ENCODE measurements at regions not wholly inside any gene's neighbourhood (a gene's known extent, or its start where the extent isn't known, plus 50 kb on each side); places are given as distances from the start of the nearest gene placed in this dataset.

DNA sequence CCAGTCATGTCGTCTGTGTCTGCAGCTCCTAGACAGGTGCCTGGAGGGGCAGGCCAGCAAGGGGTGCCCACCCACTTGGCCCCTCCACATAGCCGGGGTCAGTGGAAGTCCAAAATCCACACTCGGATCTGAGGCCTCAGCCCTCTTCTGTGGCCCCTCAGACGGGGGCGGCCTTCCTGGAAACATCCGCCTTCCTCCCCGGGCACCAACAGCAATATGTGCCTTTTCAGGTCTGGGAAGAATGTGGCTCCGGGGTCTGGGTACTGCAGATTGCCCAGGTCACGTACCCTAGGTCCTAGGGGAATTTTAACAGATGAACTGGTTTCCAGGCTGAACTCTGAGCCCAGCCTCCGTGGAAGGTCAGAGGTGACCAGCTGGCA, 208.6 kb downstream of the CTTN start:
- H3K4me1 Mint-ChIP-seq (ENCODE audit: low read depth) = peaks cover 1% of the 10 kb centered on the region

DNA sequence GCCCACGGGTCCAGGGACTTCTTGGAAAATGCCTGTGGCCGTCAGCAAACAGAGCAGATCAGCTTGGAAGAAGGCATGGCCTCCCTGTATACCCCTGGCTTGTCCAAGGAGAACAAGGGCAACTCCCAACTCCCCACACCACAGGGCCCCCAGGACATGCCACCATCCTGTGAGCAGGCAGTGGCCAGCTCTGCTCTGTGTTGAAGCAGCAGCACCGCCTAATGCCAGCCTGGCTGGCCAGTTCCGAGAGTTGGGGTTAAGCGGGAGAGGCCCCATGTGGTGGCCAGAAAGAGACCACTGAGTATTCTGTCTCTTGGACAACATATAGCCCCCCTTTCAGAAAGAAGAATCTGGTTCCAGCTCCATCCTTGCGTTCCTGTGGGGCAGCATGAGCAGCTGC, 209.2 kb downstream of the CTTN start:
- Mint-ChIP-seq H3K27ac (no peak overlapping the region), H3K4me1 (ENCODE audit: low read depth) (peaks cover 1% of the 10 kb centered on the region), H3K4me3 (ENCODE audit: low read depth) (no peak overlapping the region), H3K27me3 (no peaks in the 10 kb centered on the region), H3K9me3 (ENCODE audit: low read depth) (no peaks in the 10 kb centered on the region), H3K36me3 (ENCODE audit: insufficient read depth) (no peaks in the 10 kb centered on the region)
- TF ChIP-seq, protein P1, sequence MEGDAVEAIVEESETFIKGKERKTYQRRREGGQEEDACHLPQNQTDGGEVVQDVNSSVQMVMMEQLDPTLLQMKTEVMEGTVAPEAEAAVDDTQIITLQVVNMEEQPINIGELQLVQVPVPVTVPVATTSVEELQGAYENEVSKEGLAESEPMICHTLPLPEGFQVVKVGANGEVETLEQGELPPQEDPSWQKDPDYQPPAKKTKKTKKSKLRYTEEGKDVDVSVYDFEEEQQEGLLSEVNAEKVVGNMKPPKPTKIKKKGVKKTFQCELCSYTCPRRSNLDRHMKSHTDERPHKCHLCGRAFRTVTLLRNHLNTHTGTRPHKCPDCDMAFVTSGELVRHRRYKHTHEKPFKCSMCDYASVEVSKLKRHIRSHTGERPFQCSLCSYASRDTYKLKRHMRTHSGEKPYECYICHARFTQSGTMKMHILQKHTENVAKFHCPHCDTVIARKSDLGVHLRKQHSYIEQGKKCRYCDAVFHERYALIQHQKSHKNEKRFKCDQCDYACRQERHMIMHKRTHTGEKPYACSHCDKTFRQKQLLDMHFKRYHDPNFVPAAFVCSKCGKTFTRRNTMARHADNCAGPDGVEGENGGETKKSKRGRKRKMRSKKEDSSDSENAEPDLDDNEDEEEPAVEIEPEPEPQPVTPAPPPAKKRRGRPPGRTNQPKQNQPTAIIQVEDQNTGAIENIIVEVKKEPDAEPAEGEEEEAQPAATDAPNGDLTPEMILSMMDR (IDR thresholded peaks at IDR 0.05; ENCODE audit: unreplicated experiment) = no peak
- no peak for DNase-seq (ENCODE audit: low spot score, unreplicated experiment)

More for the DNA sequence above, 208.6 kb downstream of the CTTN start:
- H3K27ac Mint-ChIP-seq = no peak overlapping the region
- H3K27me3 Mint-ChIP-seq = no peaks in the 10 kb centered on the region
- H3K36me3 Mint-ChIP-seq (ENCODE audit: insufficient read depth) = no peaks in the 10 kb centered on the region
- H3K9me3 Mint-ChIP-seq (ENCODE audit: low read depth) = no peaks in the 10 kb centered on the region
- TF ChIP-seq, protein P1 (IDR thresholded peaks at IDR 0.05; ENCODE audit: unreplicated experiment) = no peak
- no peak for DNase-seq (ENCODE audit: low spot score, unreplicated experiment)
- H3K4me3 Mint-ChIP-seq (ENCODE audit: low read depth) = no peak overlapping the region

DNA sequence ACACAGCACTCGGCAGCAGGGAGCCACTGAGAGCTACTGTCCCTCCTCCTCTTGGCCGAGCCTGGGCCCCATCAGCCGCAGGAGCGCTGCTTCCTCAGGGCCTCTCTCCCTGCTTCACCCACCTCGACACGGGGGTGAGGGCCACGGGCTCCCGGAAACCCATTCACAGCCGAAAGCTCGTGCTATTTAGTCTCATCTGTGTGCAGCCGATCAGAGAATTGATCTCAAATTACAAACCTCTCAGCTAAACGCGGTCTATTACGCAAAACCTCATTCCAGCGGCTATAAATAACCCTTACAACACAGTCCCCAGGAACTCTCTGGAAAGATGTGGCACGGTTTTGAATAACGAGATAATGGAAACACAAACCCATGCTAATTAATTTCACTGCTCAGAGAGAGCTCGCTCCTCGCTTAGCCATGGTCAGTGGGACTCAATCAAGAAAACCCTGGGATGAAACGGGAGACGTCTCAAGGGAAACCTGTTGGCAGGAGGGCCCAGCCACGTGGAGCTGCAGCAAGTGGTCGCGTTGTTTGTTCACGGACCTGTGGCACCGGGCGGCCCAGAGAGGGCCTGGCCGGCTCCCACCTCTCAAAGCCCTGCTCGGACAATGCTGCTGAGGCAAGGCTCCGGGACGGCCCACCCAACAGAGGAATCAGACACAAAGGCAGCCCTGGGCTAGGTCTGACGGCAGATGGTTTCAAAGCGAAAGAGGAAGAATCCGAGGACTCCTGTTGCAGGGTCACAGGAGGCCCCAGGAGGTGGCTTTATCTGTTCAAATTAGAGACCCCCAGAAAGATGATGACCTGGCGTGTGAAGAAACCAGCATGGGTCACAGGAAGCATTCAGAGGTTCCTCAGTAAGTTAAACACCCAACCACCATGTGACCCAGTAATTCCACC, 210.5 kb downstream of the CTTN start:
- DNase-seq (ENCODE audit: low spot score, unreplicated experiment) = no peak
- Mint-ChIP-seq H3K4me1 (ENCODE audit: low read depth) (peaks cover 1% of the 10 kb centered on the region), H3K4me3 (ENCODE audit: low read depth) (no peak overlapping the region), H3K27me3 (no peaks in the 10 kb centered on the region), H3K9me3 (ENCODE audit: low read depth) (no peaks in the 10 kb centered on the region), H3K27ac (no peak overlapping the region), H3K36me3 (ENCODE audit: insufficient read depth) (no peaks in the 10 kb centered on the region)
- TF ChIP-seq, protein P1 (IDR thresholded peaks at IDR 0.05; ENCODE audit: unreplicated experiment) = no peak

DNA sequence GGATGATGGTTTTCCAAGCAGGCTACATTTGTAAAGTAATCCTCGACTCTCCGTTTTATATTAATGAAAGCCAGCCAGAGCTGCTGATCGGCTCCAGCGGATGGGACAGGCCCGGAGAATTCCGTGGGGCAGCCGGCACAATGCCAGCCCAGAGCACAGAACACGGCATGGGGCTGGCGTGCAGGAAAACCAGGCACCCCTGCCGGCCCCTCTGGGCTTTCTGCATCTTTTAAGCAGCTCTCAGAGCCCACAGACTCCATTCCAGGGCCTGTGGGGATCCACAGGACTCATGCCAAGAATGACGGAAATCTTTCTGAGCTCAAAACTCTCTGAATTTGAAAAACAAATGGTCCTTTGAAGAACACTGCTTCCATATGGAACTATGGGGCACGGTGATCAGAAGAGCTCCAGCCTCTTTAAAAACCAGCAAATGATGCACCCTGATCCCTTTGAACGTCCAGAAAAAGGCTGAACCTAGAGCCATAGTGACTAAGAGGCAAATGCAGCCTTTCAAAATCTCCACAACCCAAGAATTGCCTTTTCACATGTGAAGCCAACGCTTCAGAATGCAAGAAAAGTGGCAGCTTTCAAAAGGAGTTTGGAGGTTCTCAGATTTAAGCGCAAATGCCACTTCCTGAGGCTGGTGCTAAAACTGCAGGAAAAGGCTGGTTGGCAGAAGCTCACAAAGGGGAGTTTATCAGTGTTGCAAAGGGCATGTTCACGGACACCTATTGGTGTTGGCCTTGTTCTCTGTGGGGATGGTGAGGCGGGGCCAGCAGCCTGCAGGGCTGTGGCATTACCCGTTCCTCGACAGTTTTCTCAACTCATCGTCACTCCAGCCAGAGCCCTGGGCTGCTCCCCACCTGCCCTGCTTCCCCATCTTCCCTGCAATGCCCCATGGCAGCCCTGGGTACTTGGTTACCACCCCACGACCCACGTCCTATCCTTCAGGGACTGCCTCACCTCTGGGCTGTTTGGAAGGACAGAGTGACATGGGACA, 212.5 kb downstream of the CTTN start:
- DNase-seq (ENCODE audit: low spot score, unreplicated experiment) = no peak
- no peak overlapping the region for H3K4me3 Mint-ChIP-seq (ENCODE audit: low read depth)
- no peaks in the 10 kb centered on the region for H3K27me3 Mint-ChIP-seq
- H3K36me3 Mint-ChIP-seq (ENCODE audit: insufficient read depth) = no peaks in the 10 kb centered on the region
- TF ChIP-seq, protein P1 (IDR thresholded peaks at IDR 0.05; ENCODE audit: unreplicated experiment) = no peak
- H3K9me3 Mint-ChIP-seq (ENCODE audit: low read depth) = no peaks in the 10 kb centered on the region
- H3K4me1 Mint-ChIP-seq (ENCODE audit: low read depth) = peaks cover 1% of the 10 kb centered on the region
- no peak overlapping the region for H3K27ac Mint-ChIP-seq

DNA sequence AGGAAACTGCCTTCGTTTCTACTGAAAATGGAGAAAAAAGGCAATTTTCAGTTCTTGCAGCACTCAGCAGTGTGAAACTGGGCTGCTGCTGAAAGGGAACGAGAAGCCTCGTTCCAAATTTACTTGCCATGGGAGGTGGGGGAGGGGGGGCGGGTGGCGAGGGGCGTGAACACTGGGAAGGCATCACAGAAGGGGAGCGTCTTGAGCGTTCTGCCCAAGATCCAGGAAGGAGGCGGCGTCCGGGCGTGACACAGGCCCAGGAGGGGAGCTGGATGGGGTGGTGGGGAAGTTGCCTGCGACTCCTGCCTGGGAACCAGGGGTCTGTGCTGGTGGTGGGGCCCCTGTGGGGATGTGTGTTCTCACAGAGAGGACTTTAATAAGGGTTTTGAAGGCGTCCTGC, 213.5 kb downstream of the CTTN start:
- Mint-ChIP-seq H3K27me3 (no peaks in the 10 kb centered on the region), H3K27ac (no peak overlapping the region), H3K9me3 (ENCODE audit: low read depth) (no peaks in the 10 kb centered on the region), H3K4me3 (ENCODE audit: low read depth) (no peak overlapping the region), H3K4me1 (ENCODE audit: low read depth) (peaks cover 1% of the 10 kb centered on the region), H3K36me3 (ENCODE audit: insufficient read depth) (no peaks in the 10 kb centered on the region)
- TF ChIP-seq, protein P1 (IDR thresholded peaks at IDR 0.05; ENCODE audit: unreplicated experiment) = no peak
- DNase-seq (ENCODE audit: low spot score, unreplicated experiment) = no peak
